ENCODE measurements at regions not wholly inside any gene's neighbourhood (a gene's known extent, or its start where the extent isn't known, plus 50 kb on each side); places are given as distances from the start of the nearest gene placed in this dataset.

GRCh38 chr4:1552451-1552850 is 131.7 kb downstream of the FAM53A start:
- POLR2A ChIA-PET, result no interaction called here
- intact Hi-C loops (cut with micrococcal nuclease; ENCODE audit: unreplicated experiment), result no loop called here
- no peaks in the 10 kb centered on the region for H4K20me1 ChIP-seq (ENCODE audit: insufficient read depth, low read length)
- no peak overlapping the region for H3K4me3 ChIP-seq (ENCODE audit: low read depth, low read length, poor library complexity, severe bottlenecking)
- no peak overlapping the region for H3K27ac ChIP-seq (ENCODE audit: low read depth, low read length, poor library complexity, severe bottlenecking)
- no peaks in the 10 kb centered on the region for H3K9me3 ChIP-seq (ENCODE audit: low read length)
- H3K9me2 ChIP-seq (ENCODE audit: insufficient read depth, low read length), result no peaks in the 10 kb centered on the region
- DNase-seq (ENCODE audit: low spot score), result no peak
- H2AFZ ChIP-seq (ENCODE audit: low read length), result no peak overlapping the region
- TF ChIP-seq CTCF (conservative IDR thresholded peaks at IDR 0.05; ENCODE audit: low read length) (no peak), EZH2phosphoT487 (IDR thresholded peaks at IDR 0.05; ENCODE audit: borderline replicate concordance, low read depth, low read length) (no peak)
- H3K4me1 ChIP-seq (ENCODE audit: insufficient read depth, low read length, poor library complexity, severe bottlenecking), result no peaks in the 10 kb centered on the region
- no TSS peak for BruUV-seq (replicated peaks)
- no peak overlapping the region for H3K4me2 ChIP-seq (ENCODE audit: low read length)
- CTCF ChIA-PET (ENCODE audit: unreplicated experiment), result no interaction called here
- H3K79me2 ChIP-seq (ENCODE audit: insufficient read depth, low read depth, low read length), result no peaks in the 10 kb centered on the region
- H3K36me3 ChIP-seq (ENCODE audit: insufficient read depth, low read length), result no peaks in the 10 kb centered on the region

- intact Hi-C loops (cut with micrococcal nuclease; ENCODE audit: unreplicated experiment), result no loop called here
- POLR2A ChIA-PET, result no interaction called here
- Histone ChIP-seq H3K79me2 (ENCODE audit: insufficient read depth, low read depth, low read length) (no peaks in the 10 kb centered on the region), H3K27ac (ENCODE audit: low read depth, low read length, poor library complexity, severe bottlenecking) (no peak overlapping the region), H3K9me2 (ENCODE audit: insufficient read depth, low read length) (no peaks in the 10 kb centered on the region), H3K9me3 (ENCODE audit: low read length) (no peaks in the 10 kb centered on the region), H3K4me2 (ENCODE audit: low read length) (no peak overlapping the region), H3K4me3 (ENCODE audit: low read depth, low read length, poor library complexity, severe bottlenecking) (no peak overlapping the region), H2AFZ (ENCODE audit: low read length) (no peak overlapping the region), H3K4me1 (ENCODE audit: insufficient read depth, low read length, poor library complexity, severe bottlenecking) (no peaks in the 10 kb centered on the region), H3K36me3 (ENCODE audit: insufficient read depth, low read length) (no peaks in the 10 kb centered on the region), H4K20me1 (ENCODE audit: insufficient read depth, low read length) (no peaks in the 10 kb centered on the region)
- no TSS peak for BruUV-seq (replicated peaks)
- CTCF ChIA-PET (ENCODE audit: unreplicated experiment), result no interaction called here
- no peak for TF ChIP-seq CTCF (conservative IDR thresholded peaks at IDR 0.05; ENCODE audit: low read length)
- TF ChIP-seq EZH2phosphoT487 (IDR thresholded peaks at IDR 0.05; ENCODE audit: borderline replicate concordance, low read depth, low read length), result no peak
- no peak for DNase-seq (ENCODE audit: low spot score)
Observed at GRCh38 chr4:1551211-1551610, 132.9 kb downstream of the FAM53A start.

- no peaks in the 10 kb centered on the region for H3K36me3 ChIP-seq (ENCODE audit: insufficient read depth, low read length)
- H3K4me2 ChIP-seq (ENCODE audit: low read length), result no peak overlapping the region
- H3K4me1 ChIP-seq (ENCODE audit: insufficient read depth, low read length, poor library complexity, severe bottlenecking), result no peaks in the 10 kb centered on the region
- no TSS peak for BruUV-seq (replicated peaks)
- H3K9me2 ChIP-seq (ENCODE audit: insufficient read depth, low read length), result no peaks in the 10 kb centered on the region
- no peak overlapping the region for H3K4me3 ChIP-seq (ENCODE audit: low read depth, low read length, poor library complexity, severe bottlenecking)
- POLR2A ChIA-PET, result no interaction called here
- no peaks in the 10 kb centered on the region for H4K20me1 ChIP-seq (ENCODE audit: insufficient read depth, low read length)
- TF ChIP-seq CTCF (conservative IDR thresholded peaks at IDR 0.05; ENCODE audit: low read length), result no peak
- TF ChIP-seq EZH2phosphoT487 (IDR thresholded peaks at IDR 0.05; ENCODE audit: borderline replicate concordance, low read depth, low read length), result no peak
- no peak overlapping the region for H2AFZ ChIP-seq (ENCODE audit: low read length)
- CTCF ChIA-PET (ENCODE audit: unreplicated experiment), result no interaction called here
- intact Hi-C loops (cut with micrococcal nuclease; ENCODE audit: unreplicated experiment), result no loop called here
- no peaks in the 10 kb centered on the region for H3K79me2 ChIP-seq (ENCODE audit: insufficient read depth, low read depth, low read length)
- no peak for DNase-seq (ENCODE audit: low spot score)
- no peak overlapping the region for H3K27ac ChIP-seq (ENCODE audit: low read depth, low read length, poor library complexity, severe bottlenecking)
- H3K9me3 ChIP-seq (ENCODE audit: low read length), result no peaks in the 10 kb centered on the region
Observed at GRCh38 chr4:1550122-1551070, 133.7 kb downstream of the FAM53A start.

Data from OCI-LY7 (cell line).